ENCODE measurements at regions not wholly inside any gene's neighbourhood (a gene's known extent, or its start where the extent isn't known, plus 50 kb on each side); places are given as distances from the start of the nearest gene placed in this dataset.

DNA sequence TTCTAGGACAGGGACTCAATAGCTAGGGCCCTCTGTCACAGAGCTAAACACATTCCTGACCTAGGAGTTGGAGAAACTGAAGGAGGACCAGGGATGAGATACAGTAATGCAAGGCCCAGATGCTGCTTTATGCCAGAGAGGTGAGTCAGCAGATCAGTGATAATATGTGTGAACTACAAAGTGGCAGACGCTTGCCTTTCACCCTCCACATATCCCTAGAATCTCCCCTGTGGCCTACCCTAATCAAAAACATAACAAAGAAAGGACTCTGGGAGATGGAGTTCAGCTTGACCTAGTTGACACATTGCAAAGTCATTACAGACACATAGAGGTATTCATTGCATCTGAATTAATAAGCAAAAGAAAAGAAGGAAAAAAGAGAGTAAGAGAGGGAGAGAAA, 417.6 kb upstream of the DYNLRB2 start:
- TF ChIP-seq POLR2A (IDR thresholded peaks at IDR 0.05) (no peak), CTCF (IDR thresholded peaks at IDR 0.05) (no peak)

Measured in right lobe of liver (tissue), 4 donors.